ENCODE measurements at regions not wholly inside any gene's neighbourhood (a gene's known extent, or its start where the extent isn't known, plus 50 kb on each side); places are given as distances from the start of the nearest gene placed in this dataset.

DNA sequence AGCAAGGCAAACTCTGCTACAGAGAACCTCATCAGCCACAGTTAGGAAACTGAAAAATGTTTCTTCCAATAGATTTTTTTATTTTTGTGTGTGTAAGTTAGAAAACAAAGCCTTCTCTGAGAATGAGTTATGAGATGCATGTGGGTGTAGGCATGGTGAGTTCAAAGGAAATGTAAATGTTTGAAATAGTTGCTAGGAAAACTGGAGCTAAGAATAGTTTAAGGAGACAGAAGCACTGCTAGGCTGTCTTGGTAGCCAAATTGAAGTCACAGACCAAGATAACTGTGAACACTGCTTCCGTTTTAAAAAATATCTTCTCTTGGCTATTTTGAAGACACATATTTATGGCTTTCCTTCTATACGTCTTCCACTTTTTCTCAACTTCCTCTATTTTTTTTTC is 1501.2 kb upstream of the CADM2 start:
- Histone ChIP-seq H3K36me3 (ENCODE audit: low read depth) (no peaks in the 10 kb centered on the region), H3K27ac (no peak overlapping the region), H4K20me1 (ENCODE audit: insufficient read depth) (no peaks in the 10 kb centered on the region), H3K9me3 (ENCODE audit: low read depth) (no peaks in the 10 kb centered on the region), H3K4me1 (ENCODE audit: insufficient read depth) (no peaks in the 10 kb centered on the region), H2AFZ (no peak overlapping the region), H3K9me2 (ENCODE audit: insufficient read depth) (no peaks in the 10 kb centered on the region), H3F3A (ENCODE audit: insufficient read depth) (no peaks in the 10 kb centered on the region), H3K4me2 (ENCODE audit: unreplicated experiment) (no peak overlapping the region), H3K27me3 (replicated peaks; ENCODE audit: insufficient read depth) (no peaks in the 10 kb centered on the region), H3K4me3 (no peak overlapping the region), H3K9ac (no peak overlapping the region), H3K79me2 (ENCODE audit: insufficient read depth) (no peaks in the 10 kb centered on the region)
- WGBS, 2 experiments (ENCODE audit: low coverage in 1 of 2, low lambda C conversion rate in 2 of 2, missing lambda C conversion rate in 2 of 2) = 2 to 5% methylated on average over 2 of the region's 2 CpGs
- in situ Hi-C loops (cut with MboI) = no loop called here
- TF ChIP-seq EZH2 (IDR thresholded peaks at IDR 0.05; ENCODE audit: insufficient read depth, poor library complexity, severe bottlenecking) (no peak), EZH2phosphoT487 (IDR thresholded peaks at IDR 0.05; ENCODE audit: insufficient read depth, low read depth) (no peak)
- no peak for DNase-seq

DNA sequence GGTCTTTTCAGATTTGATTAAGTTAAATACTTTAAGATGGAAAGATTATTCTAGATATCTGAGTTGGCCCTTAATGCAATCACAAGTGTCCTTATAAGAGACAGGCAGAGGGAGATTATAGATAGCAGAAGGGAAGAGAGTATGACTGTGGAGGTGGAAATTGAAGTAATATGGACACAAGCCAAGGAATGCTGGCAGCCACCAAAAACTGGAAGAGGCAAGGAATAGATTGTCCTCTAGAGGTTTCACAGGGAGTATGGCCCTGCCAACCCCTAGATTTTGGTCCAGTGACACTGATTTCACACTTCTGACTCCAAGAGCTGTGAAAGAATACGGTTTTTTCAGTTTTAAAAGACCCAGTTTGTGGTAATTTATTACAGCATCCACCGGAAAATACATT is 1498.7 kb upstream of the CADM2 start:
- no peaks in the 10 kb centered on the region for H3K9me3 ChIP-seq (ENCODE audit: low read depth)
- H3K36me3 ChIP-seq (ENCODE audit: low read depth) = no peaks in the 10 kb centered on the region
- no peak overlapping the region for H3K27ac ChIP-seq
- H3K9me2 ChIP-seq (ENCODE audit: insufficient read depth) = no peaks in the 10 kb centered on the region
- DNase-seq = no peak
- H3K4me2 ChIP-seq (ENCODE audit: unreplicated experiment) = no peak overlapping the region
- no peak for TF ChIP-seq EZH2phosphoT487 (IDR thresholded peaks at IDR 0.05; ENCODE audit: insufficient read depth, low read depth)
- no peak for TF ChIP-seq EZH2 (IDR thresholded peaks at IDR 0.05; ENCODE audit: insufficient read depth, poor library complexity, severe bottlenecking)
- no peaks in the 10 kb centered on the region for H3K79me2 ChIP-seq (ENCODE audit: insufficient read depth)
- no peaks in the 10 kb centered on the region for H3F3A ChIP-seq (ENCODE audit: insufficient read depth)
- H3K4me1 ChIP-seq (ENCODE audit: insufficient read depth) = no peaks in the 10 kb centered on the region
- in situ Hi-C loops (cut with MboI) = no loop called here
- H3K9ac ChIP-seq = no peak overlapping the region
- H3K4me3 ChIP-seq = no peak overlapping the region
- no peak overlapping the region for H2AFZ ChIP-seq
- no peaks in the 10 kb centered on the region for H3K27me3 ChIP-seq (replicated peaks; ENCODE audit: insufficient read depth)
- WGBS, 2 experiments (ENCODE audit: low coverage in 1 of 2, low lambda C conversion rate in 2 of 2, missing lambda C conversion rate in 2 of 2) = 2 to 6% methylated on average over 2 of the region's 2 CpGs
- H4K20me1 ChIP-seq (ENCODE audit: insufficient read depth) = no peaks in the 10 kb centered on the region

DNA sequence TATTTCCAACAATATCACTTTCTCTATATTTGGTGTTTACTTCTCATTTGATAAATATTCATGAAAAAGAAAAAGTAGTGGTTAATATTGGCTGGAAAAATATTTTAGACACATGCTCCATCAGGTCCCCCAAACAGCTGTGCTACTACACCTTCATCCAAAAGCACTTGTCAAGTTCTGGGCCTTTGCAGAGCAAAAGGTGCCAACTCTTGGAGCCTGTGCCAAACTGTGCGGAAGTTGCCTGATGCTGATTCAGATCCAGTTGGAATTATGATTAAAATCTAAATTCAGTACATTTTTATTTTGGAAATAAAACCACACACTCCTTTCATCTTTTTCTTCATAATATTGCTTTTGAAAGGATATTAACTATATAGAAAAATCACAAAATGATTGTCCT is 1497.4 kb upstream of the CADM2 start:
- Histone ChIP-seq H3K9ac (no peak overlapping the region), H3K9me3 (ENCODE audit: low read depth) (no peaks in the 10 kb centered on the region), H3K79me2 (ENCODE audit: insufficient read depth) (no peaks in the 10 kb centered on the region), H3K4me2 (ENCODE audit: unreplicated experiment) (no peak overlapping the region), H3K4me3 (no peak overlapping the region), H3K9me2 (ENCODE audit: insufficient read depth) (no peaks in the 10 kb centered on the region), H4K20me1 (ENCODE audit: insufficient read depth) (no peaks in the 10 kb centered on the region), H3F3A (ENCODE audit: insufficient read depth) (no peaks in the 10 kb centered on the region), H3K4me1 (ENCODE audit: insufficient read depth) (no peaks in the 10 kb centered on the region), H2AFZ (no peak overlapping the region), H3K36me3 (ENCODE audit: low read depth) (no peaks in the 10 kb centered on the region), H3K27me3 (replicated peaks; ENCODE audit: insufficient read depth) (no peaks in the 10 kb centered on the region), H3K27ac (no peak overlapping the region)
- in situ Hi-C loops (cut with MboI) = no loop called here
- WGBS, 2 experiments (ENCODE audit: low coverage in 1 of 2, low lambda C conversion rate in 2 of 2, missing lambda C conversion rate in 2 of 2) = 0 to 5% methylated on average over 1 of the region's 1 CpG
- DNase-seq = no peak
- TF ChIP-seq EZH2phosphoT487 (IDR thresholded peaks at IDR 0.05; ENCODE audit: insufficient read depth, low read depth) (no peak), EZH2 (IDR thresholded peaks at IDR 0.05; ENCODE audit: insufficient read depth, poor library complexity, severe bottlenecking) (no peak)

DNA sequence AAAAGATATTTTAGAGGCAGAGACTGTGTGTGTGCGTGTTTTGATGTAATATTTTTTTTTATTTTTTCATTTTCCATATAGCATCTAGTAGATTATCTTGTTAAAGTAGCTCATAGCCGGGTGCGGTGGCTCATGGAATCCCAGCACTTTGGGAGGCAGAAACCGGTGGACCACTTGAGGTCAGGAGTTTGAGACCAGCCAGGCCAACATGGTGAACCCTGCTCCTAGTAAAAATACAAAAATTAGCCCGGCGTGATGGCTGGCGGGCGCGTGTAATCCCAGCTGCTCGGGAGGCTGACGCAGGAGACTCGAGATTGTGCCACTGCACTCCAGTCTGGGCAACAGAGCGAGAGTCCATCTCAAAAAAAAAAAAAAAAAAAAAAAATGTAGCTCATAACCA is 1481.2 kb upstream of the CADM2 start:
- Histone ChIP-seq H3K9me3 (ENCODE audit: low read depth) (no peaks in the 10 kb centered on the region), H3K9ac (no peak overlapping the region), H3K4me2 (ENCODE audit: unreplicated experiment) (no peak overlapping the region), H3K27me3 (replicated peaks; ENCODE audit: insufficient read depth) (no peaks in the 10 kb centered on the region), H3K4me1 (ENCODE audit: insufficient read depth) (no peaks in the 10 kb centered on the region), H3K79me2 (ENCODE audit: insufficient read depth) (no peaks in the 10 kb centered on the region), H3K9me2 (ENCODE audit: insufficient read depth) (no peaks in the 10 kb centered on the region), H3F3A (ENCODE audit: insufficient read depth) (no peaks in the 10 kb centered on the region), H3K4me3 (no peak overlapping the region), H2AFZ (no peak overlapping the region), H3K36me3 (ENCODE audit: low read depth) (no peaks in the 10 kb centered on the region), H3K27ac (no peak overlapping the region), H4K20me1 (ENCODE audit: insufficient read depth) (no peaks in the 10 kb centered on the region)
- in situ Hi-C loops (cut with MboI) = no loop called here
- 47 to 54% methylated on average over 13 of the region's 13 CpGs for WGBS, 2 experiments (ENCODE audit: low coverage in 1 of 2, low lambda C conversion rate in 2 of 2, missing lambda C conversion rate in 2 of 2)
- no peak for TF ChIP-seq EZH2phosphoT487 (IDR thresholded peaks at IDR 0.05; ENCODE audit: insufficient read depth, low read depth)
- TF ChIP-seq EZH2 (IDR thresholded peaks at IDR 0.05; ENCODE audit: insufficient read depth, poor library complexity, severe bottlenecking) = no peak
- DNase-seq = no peak

DNA sequence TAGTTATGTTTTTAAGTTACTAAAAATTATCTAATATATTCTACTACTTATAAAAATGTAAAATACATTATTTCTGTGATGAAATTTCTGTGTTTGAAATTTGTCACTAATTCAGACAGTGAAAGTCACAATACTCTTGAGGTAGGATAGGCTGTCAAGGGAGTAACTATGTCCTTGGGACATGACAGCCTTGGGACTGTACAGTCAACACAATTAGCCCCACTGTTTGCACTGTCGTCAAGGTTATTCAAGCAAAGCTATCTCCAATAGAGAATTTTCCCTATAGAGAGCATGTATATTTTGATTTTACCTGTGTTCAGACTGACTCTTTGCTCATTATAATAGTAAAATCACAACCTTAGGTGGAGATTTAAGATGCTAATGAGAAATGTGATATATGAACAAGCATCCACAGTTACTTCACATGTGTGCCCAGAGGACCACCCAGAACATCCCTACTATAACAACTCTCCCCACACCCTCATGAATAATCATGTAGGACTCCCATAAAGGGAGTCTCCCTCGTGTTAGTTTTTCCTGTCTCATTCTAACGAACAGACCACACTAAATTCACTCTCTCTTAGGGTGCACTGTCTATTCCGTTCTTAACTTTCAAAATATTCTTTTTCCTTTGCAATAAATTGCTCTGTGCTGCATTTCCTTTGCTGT is 1476.3 kb upstream of the CADM2 start:
- Histone ChIP-seq H4K20me1 (ENCODE audit: insufficient read depth) (no peaks in the 10 kb centered on the region), H2AFZ (no peak overlapping the region), H3K4me1 (ENCODE audit: insufficient read depth) (no peaks in the 10 kb centered on the region), H3F3A (ENCODE audit: insufficient read depth) (no peaks in the 10 kb centered on the region), H3K27ac (no peak overlapping the region), H3K9me3 (ENCODE audit: low read depth) (no peaks in the 10 kb centered on the region), H3K27me3 (replicated peaks; ENCODE audit: insufficient read depth) (no peaks in the 10 kb centered on the region), H3K4me3 (no peak overlapping the region), H3K9me2 (ENCODE audit: insufficient read depth) (no peaks in the 10 kb centered on the region), H3K79me2 (ENCODE audit: insufficient read depth) (no peaks in the 10 kb centered on the region), H3K4me2 (ENCODE audit: unreplicated experiment) (no peak overlapping the region), H3K36me3 (ENCODE audit: low read depth) (no peaks in the 10 kb centered on the region), H3K9ac (no peak overlapping the region)
- TF ChIP-seq EZH2phosphoT487 (IDR thresholded peaks at IDR 0.05; ENCODE audit: insufficient read depth, low read depth) (no peak), EZH2 (IDR thresholded peaks at IDR 0.05; ENCODE audit: insufficient read depth, poor library complexity, severe bottlenecking) (no peak)
- WGBS, 2 experiments (ENCODE audit: low coverage in 1 of 2, low lambda C conversion rate in 2 of 2, missing lambda C conversion rate in 2 of 2) = 18 to 19% methylated on average over 4 of the region's 4 CpGs
- no peak for DNase-seq
- in situ Hi-C loops (cut with MboI) = no loop called here
